ENCODE measurements at regions not wholly inside any gene's neighbourhood (a gene's known extent, or its start where the extent isn't known, plus 50 kb on each side); places are given as distances from the start of the nearest gene placed in this dataset.

DNA sequence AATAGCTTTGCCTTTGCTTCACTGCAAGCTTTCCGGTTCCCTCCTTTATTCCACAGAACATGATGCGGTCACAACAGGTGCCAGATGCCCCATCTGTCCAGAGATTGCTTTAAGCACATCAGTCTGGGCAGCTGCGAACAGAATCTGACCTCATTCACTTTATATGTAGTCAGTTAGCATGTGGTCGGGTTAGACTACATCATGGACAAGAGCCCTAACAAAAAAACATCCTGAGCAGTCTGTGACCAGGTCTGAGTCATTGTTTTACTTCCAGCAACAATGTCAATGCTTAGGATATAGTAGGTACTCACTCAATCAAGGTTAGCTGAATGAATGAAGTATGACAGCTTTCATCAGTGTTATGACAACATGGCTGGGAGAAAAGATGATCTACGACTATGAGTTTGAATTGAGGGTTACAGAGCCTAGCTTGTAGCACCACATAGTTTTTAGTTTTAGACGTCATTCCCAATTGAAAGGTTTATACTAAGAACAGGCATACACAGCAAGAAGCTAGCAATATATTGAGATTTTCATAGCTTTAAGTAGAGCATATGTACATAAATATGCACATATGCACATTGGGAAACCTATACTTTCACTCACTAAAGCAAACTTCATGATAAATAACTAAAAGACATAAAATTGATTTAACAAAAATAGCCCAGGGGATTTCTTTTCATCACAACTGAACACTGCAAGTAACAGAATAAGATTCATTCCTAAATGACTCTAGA lies 64.2 kb upstream of the TMCC3 start:
- H3K4me3 ChIP-seq (ENCODE audit: low read depth, low read length): no peak overlapping the region
- in situ Hi-C loops (cut with HindIII; ENCODE audit: low sequenced_read_pairs): loop anchor here (5.0 kb wide), 1 partner anchor 92 kb away; no protein-coding TSS in a partner anchor
- TF ChIP-seq, protein P1, sequence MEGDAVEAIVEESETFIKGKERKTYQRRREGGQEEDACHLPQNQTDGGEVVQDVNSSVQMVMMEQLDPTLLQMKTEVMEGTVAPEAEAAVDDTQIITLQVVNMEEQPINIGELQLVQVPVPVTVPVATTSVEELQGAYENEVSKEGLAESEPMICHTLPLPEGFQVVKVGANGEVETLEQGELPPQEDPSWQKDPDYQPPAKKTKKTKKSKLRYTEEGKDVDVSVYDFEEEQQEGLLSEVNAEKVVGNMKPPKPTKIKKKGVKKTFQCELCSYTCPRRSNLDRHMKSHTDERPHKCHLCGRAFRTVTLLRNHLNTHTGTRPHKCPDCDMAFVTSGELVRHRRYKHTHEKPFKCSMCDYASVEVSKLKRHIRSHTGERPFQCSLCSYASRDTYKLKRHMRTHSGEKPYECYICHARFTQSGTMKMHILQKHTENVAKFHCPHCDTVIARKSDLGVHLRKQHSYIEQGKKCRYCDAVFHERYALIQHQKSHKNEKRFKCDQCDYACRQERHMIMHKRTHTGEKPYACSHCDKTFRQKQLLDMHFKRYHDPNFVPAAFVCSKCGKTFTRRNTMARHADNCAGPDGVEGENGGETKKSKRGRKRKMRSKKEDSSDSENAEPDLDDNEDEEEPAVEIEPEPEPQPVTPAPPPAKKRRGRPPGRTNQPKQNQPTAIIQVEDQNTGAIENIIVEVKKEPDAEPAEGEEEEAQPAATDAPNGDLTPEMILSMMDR (IDR thresholded peaks at IDR 0.05; ENCODE audit: low read depth, low read length, missing control alignments): no peak
- DNase-seq (ENCODE audit: low read depth): peak; percentile 34

DNA sequence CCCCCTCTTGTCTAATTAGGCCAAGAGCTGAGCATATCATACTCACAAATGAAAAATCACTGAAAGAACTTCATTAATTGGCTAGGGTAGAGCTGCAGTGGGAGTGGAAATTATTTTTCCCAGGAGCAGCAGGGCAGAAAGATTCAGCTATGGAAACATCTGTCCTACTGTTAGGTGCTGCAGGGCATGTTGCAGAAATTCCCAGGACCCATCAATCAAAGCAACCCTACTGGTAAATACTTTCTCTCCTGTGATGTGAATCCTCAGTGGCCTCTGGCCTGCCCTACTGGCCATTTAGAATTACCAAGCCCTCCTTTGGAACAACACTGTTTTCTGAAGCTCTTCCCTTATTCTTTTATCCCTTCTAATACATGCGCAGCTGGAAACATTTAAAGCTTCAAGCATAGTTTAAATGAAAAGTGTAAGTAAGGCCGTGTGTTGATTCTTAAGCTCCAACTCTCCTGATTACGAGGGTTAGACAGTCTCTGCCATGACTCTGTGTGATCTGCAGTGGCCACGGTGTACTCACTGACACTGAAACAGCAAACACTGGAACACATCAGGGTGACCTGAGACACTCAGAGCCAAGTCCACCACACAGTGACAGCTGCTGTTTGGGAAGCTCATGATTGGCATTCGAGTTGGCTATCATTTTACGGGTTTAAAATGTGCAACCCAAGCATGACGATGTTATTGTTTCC lies 62.6 kb upstream of the TMCC3 start:
- H3K4me3 ChIP-seq (ENCODE audit: low read depth, low read length): no peak overlapping the region
- TF ChIP-seq, protein P1 (IDR thresholded peaks at IDR 0.05; ENCODE audit: low read depth, low read length, missing control alignments): no peak
- no peak for DNase-seq (ENCODE audit: low read depth)
- in situ Hi-C loops (cut with HindIII; ENCODE audit: low sequenced_read_pairs): loop anchor here (5.0 kb wide), 1 partner anchor 91 kb away; no protein-coding TSS in a partner anchor

DNA sequence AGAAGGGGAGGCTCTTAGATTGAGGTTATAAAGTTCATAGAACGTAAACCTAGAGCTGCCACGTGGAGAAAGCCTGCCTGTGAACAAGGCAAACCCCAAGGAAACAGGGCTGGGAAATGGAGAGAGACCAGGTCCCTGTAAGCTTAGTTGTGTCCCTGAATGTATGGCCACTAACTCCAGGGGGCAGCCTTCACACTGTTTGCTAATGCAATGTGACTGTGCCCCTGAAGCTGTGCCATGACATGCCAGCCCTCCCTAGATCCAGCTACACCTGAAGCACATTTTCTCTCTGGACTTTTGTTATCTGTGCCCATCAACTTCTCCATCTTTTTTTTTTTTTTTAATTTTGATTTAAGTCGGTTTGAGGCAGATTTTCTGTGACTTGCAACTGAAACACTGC lies 60.6 kb upstream of the TMCC3 start:
- in situ Hi-C loops (cut with HindIII; ENCODE audit: low sequenced_read_pairs): loop anchor here (5.0 kb wide), 1 partner anchor 89 kb away; no protein-coding TSS in a partner anchor
- TF ChIP-seq, protein P1 (IDR thresholded peaks at IDR 0.05; ENCODE audit: low read depth, low read length, missing control alignments): peak; percentile 11
- H3K4me3 ChIP-seq (ENCODE audit: low read depth, low read length): no peak overlapping the region
- DNase-seq (ENCODE audit: low read depth): no peak

DNA sequence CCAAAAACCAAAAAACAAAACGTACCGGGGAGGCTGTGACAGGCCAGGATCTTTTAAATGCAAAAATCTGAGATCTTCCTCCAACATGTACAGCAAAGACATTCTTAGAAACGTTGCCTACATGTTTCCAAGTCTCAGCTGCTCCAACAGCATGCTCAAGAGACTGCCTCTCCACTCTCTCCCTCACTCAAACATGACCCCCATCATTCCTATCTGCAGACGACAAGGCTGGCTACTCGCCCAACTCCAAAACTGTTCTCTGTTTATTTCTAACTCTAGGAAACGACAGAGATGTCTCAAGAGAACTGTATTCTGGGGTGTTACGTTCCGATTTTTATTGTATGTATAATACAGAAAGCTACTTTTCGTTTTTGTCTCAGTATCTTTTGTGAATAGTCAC lies 57.5 kb upstream of the TMCC3 start:
- H3K4me3 ChIP-seq (ENCODE audit: low read depth, low read length): no peak overlapping the region
- no peak for DNase-seq (ENCODE audit: low read depth)
- in situ Hi-C loops (cut with HindIII; ENCODE audit: low sequenced_read_pairs): no loop called here
- TF ChIP-seq, protein P1 (IDR thresholded peaks at IDR 0.05; ENCODE audit: low read depth, low read length, missing control alignments): no peak

DNA sequence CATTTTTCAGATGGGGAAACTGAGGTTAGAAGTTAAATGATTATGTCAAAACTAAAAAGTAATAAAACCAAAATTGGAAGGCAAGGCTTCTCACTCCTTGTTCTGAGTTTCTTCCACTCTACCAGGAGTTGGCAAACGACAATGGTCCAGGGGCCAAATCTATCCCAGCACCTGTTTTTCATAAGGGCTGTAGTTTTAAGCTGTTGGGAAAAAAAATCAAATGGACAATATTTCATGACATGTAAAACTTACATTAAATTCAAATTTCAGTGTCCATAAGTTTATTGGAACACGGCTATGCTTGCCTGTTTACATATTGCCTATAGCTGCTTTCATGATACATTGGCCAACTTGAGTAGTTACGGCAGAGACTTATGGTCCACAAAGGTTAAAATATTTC lies 56.7 kb upstream of the TMCC3 start:
- TF ChIP-seq, protein P1 (IDR thresholded peaks at IDR 0.05; ENCODE audit: low read depth, low read length, missing control alignments): no peak
- in situ Hi-C loops (cut with HindIII; ENCODE audit: low sequenced_read_pairs): no loop called here
- no peak overlapping the region for H3K4me3 ChIP-seq (ENCODE audit: low read depth, low read length)
- no peak for DNase-seq (ENCODE audit: low read depth)

DNA sequence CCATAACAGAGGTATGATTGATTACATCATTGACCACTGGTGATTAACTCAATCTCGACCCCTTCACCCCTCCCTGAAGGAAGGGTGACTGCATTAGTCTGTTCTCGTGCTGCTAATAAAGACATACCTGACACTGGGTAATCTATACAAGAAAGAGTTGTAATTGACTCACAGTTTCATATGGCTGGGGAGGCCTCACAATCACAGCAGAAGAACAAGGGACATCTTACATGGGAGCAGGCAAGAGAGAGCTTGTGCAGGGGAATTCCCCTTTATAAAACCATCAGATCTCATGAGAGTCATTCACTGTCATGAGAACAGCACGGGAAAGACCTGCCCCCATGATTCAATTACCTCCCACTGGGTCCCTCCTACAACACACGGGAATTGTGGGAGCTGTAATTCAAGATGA lies 55.9 kb upstream of the TMCC3 start:
- H3K4me3 ChIP-seq (ENCODE audit: low read depth, low read length): no peak overlapping the region
- TF ChIP-seq, protein P1 (IDR thresholded peaks at IDR 0.05; ENCODE audit: low read depth, low read length, missing control alignments): no peak
- in situ Hi-C loops (cut with HindIII; ENCODE audit: low sequenced_read_pairs): no loop called here
- no peak for DNase-seq (ENCODE audit: low read depth)

All from astrocyte of the cerebellum (primary cell).